GM12872 (cell line): ENCODE measurements at regions not wholly inside any gene's neighbourhood (a gene's known extent, or its start where the extent isn't known, plus 50 kb on each side); places are given as distances from the start of the nearest gene placed in this dataset.

Experiments
- TF ChIP-seq, protein P1 (sequence below): IDR thresholded peaks from 3 replicates; pipeline ENCODE4 v1.5.1; 2011; ENCODE audit warnings: low read depth, mild to moderate bottlenecking, low read length, moderate library complexity; ENCODE audit not compliant: insufficient read depth

DNA sequence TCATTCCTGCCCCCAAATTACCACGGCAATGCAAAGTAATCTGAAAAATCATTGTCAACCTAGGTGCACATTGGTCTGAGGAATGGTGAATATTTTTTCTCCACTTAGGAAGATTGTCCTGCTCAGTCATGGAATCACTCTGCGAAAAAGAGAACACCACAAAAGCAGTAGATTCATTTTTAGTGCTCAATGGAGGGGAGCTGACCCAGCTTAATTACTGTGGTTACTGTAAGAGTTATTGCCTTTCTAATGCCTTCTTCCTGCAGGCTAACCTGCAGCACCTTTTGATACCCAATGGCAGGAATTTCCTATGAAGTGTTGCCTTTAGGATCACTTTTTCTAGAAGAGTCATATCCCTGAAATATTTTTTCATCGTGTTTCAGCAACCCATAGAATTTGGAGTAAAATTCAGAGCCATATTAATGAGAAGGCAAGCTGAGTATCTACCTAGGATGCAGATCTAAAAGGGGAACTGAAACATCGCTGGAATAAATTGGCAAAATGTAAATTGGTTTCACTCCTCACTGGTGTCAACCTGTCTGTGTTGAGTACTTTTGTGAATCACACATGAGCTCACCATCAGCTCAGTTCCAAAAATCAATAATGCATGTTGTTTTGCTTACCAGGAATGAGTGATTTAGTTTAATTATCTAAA is 464.5 kb downstream of the CSNK1G3 start:
- TF ChIP-seq, protein P1, sequence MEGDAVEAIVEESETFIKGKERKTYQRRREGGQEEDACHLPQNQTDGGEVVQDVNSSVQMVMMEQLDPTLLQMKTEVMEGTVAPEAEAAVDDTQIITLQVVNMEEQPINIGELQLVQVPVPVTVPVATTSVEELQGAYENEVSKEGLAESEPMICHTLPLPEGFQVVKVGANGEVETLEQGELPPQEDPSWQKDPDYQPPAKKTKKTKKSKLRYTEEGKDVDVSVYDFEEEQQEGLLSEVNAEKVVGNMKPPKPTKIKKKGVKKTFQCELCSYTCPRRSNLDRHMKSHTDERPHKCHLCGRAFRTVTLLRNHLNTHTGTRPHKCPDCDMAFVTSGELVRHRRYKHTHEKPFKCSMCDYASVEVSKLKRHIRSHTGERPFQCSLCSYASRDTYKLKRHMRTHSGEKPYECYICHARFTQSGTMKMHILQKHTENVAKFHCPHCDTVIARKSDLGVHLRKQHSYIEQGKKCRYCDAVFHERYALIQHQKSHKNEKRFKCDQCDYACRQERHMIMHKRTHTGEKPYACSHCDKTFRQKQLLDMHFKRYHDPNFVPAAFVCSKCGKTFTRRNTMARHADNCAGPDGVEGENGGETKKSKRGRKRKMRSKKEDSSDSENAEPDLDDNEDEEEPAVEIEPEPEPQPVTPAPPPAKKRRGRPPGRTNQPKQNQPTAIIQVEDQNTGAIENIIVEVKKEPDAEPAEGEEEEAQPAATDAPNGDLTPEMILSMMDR = no peak

DNA sequence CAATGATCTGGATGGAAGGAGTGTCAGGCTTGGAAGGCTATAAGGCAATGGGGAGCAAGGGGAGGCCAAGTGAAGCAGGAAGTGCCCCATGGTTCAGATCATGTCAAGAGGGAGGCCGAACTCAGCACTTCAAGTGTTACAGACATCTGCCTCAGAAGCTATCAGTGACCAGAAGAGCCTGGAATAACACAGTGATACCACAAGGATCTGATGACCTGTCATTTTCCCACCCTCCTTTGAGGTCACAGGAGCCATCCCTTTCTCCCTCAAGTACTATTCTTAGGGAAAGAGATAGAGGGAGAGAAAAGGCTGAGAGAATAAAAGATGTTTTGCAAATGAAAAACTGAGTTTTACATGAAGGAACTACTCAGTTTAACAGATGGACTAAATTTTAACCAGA is 454.8 kb downstream of the CSNK1G3 start:
- TF ChIP-seq, protein P1 = no peak

DNA sequence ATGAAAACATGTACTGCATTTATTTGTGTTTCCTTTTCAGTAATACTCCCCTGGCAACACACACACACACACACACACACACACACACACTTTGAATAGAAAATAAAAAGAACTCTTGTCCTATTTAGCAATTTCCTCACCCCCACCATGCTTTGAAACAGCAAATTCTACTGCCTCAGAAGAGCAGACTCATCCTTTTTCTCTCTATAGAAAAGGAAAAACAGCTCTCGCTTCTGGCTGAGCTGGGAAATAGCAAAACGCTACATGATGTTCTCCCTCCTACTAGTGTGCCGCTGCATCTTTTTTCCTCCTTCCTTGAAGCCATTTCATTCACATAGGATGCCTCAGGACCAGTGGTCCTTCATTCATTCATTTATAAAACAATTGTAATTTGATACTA is 453.6 kb downstream of the CSNK1G3 start:
- TF ChIP-seq, protein P1 = no peak

DNA sequence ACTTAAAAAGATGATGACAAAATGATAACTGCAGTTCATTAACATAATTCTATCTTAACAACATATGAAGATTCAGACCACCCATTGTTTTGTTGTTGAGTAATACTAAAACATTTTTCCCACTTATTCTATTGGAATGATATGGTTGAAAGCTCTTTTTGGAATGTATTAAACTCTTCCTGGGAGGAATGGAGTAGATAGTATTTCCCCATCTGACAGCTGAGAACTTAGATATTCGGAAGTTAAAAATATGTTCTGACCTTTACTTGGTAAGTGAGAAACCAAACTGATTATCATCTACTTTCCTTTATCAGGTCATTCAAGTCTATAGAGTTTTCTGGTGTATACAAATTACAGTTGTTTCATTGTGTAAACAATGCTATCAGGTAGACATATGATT is 452.9 kb downstream of the CSNK1G3 start:
- TF ChIP-seq, protein P1 = no peak

DNA sequence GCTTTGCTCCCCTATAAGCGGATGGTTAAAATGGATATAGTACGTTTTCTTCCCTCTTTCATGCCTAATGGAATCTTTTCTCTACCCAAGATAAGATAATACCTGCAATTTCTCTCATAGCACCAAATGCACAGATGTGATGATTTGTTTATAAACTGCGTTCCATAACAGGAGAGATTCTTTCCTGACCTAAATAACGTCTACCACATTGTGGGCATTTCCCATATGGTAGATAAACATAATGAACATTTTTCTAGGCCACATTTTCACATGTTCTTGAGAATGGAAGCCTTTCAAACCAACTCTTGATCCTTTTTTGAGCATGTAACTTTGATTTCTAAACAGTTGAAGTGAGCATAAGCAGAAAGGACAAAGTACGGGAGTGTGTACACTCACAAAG is 448.5 kb downstream of the CSNK1G3 start:
- TF ChIP-seq, protein P1 = no peak

DNA sequence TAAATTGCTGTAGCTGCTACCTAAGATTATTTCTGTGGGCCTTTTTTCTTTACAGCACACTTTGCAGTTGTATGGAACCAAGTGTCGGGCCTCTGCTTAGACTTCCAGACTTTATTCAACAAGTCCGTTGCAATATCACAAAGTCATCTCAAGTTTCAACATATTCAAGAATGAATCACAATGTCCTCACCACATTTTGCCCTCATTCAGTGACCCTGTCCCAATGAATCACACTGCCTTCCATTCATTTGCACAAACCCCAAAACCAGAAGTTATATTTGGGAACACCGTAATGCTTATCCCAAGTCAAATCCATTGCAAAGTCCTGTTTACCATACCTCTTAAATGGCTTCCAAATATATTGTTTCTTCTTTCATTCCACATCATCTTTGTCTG is 439.6 kb downstream of the CSNK1G3 start:
- TF ChIP-seq, protein P1 = no peak

DNA sequence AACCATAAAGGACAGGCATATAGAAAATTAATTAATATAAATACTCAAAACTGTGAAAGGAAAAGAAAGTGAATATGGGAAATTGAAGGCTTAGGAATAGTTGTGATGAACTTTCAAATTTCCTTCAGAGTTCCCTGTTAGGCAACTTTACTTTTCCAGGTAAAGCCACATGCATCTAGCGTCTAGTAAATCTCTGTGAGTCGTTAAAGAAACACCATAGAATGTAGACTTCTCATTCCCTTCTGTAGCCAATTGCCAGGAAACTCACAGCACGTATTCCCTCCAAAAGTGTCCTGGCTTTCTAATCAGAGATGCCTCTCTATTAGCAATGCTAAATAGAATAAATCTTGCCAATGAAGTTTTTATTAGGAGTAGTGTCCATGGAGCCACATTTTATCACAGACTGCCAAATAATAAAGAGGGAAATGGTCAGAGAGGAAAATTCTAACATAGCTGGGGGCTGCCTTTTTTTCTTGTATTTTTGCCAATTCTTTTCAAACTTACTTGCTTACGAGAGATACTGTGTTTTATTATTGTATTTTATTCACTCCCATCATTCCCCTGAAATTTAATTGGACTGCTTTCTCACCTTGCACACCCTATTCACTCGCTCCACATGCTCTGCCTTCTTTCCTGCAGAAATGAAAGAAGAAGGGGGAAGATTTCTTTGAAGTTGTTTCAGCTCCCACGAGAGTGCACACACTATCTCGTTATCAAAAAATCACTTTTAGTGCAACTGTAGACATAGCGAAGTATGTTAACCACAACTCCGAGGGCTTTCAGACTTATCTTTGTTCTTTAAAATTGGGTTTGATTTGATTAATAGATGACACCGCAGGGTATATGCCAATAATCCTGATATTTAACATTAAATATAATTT is 439.0 kb downstream of the CSNK1G3 start:
- TF ChIP-seq, protein P1 = no peak
